ENCODE measurements at regions not wholly inside any gene's neighbourhood (a gene's known extent, or its start where the extent isn't known, plus 50 kb on each side); places are given as distances from the start of the nearest gene placed in this dataset.
A peak's percentile ranks its signal among the peaks of the same experiment; 100 is the strongest.

- TF ChIP-seq ZNF546 (CRISPR knock-in tag; conservative IDR thresholded peaks at IDR 0.05) (no peak), TCF7L2 (IDR thresholded peaks at IDR 0.05; ENCODE audit: low read depth, low read length) (no peak), NR2F1 (CRISPR knock-in tag; IDR thresholded peaks at IDR 0.05) (peak; percentile 94), CHD2 (IDR thresholded peaks at IDR 0.05; ENCODE audit: low read depth, low read length) (no peak), POLR2A (IDR thresholded peaks at IDR 0.05; ENCODE audit: insufficient read depth in 1 of 2, low read depth in 2 of 2, low read length in 2 of 2) (no peak), ZBTB4 (CRISPR knock-in tag; IDR thresholded peaks at IDR 0.05; ENCODE audit: borderline replicate concordance) (no peak), FOXJ3 (CRISPR knock-in tag; IDR thresholded peaks at IDR 0.05; ENCODE audit: borderline replicate concordance) (peak; percentile 68; the same call in 1 of the 2 replicates), SP2 (CRISPR knock-in tag; IDR thresholded peaks at IDR 0.05) (no peak), RARA (CRISPR knock-in tag; IDR thresholded peaks at IDR 0.05) (peak; percentile 100), NR2F6 (IDR thresholded peaks at IDR 0.05) (peak; percentile 94), NR2F6 (CRISPR knock-in tag; IDR thresholded peaks at IDR 0.05) (peak; percentile 98), IKZF5 (CRISPR knock-in tag; IDR thresholded peaks at IDR 0.05) (peak; percentile 54; the same call in 1 of the 2 replicates), KAT2B (IDR thresholded peaks at IDR 0.05; ENCODE audit: borderline replicate concordance, low read depth, low read length) (no peak), EP300 (IDR thresholded peaks at IDR 0.05; ENCODE audit: low read depth in 2 of 2, low read length in 2 of 2) (peak in 1 of 2 experiments; percentile 73; a peak in 2 of 4 replicates), EP300 (CRISPR knock-in tag; IDR thresholded peaks at IDR 0.05; ENCODE audit: borderline replicate concordance) (0 out of 2 replicates have a peak, but pooled peaks have one; percentile 28), ZNF20 (CRISPR knock-in tag; IDR thresholded peaks at IDR 0.05) (no peak), LCORL (IDR thresholded peaks at IDR 0.05) (no peak), LCORL (CRISPR knock-in tag; IDR thresholded peaks at IDR 0.05) (peak; percentile 75; the same call in 1 of the 2 replicates), YY1 (IDR thresholded peaks at IDR 0.05; ENCODE audit: insufficient read depth, insufficient replicate concordance, low read depth, low read length) (no peak), ZNF83 (CRISPR knock-in tag; IDR thresholded peaks at IDR 0.05; ENCODE audit: borderline replicate concordance) (no peak), ESRRA (CRISPR knock-in tag; IDR thresholded peaks at IDR 0.05; ENCODE audit: low read depth) (peak; percentile 66; the same call in 1 of the 2 replicates), KAT7 (CRISPR knock-in tag; IDR thresholded peaks at IDR 0.05; ENCODE audit: borderline replicate concordance) (no peak), ZNF383 (CRISPR knock-in tag; IDR thresholded peaks at IDR 0.05; ENCODE audit: borderline replicate concordance) (no peak), BORCS8-MEF2B (CRISPR knock-in tag; IDR thresholded peaks at IDR 0.05) (no peak), ISL2 (CRISPR knock-in tag; IDR thresholded peaks at IDR 0.05) (peak; percentile 74), ZNF468 (CRISPR knock-in tag; IDR thresholded peaks at IDR 0.05) (no peak), NFE2L2 (IDR thresholded peaks at IDR 0.05; ENCODE audit: low read length) (no peak), ZBTB7B (CRISPR knock-in tag; IDR thresholded peaks at IDR 0.05) (no peak), ZNF563 (CRISPR knock-in tag; IDR thresholded peaks at IDR 0.05) (peak; percentile 37; the same call in 1 of the 2 replicates), HOXA9 (CRISPR knock-in tag; IDR thresholded peaks at IDR 0.05; ENCODE audit: borderline replicate concordance) (no peak), ATF1 (CRISPR knock-in tag; IDR thresholded peaks at IDR 0.05) (peak; percentile 50; the same call in 1 of the 2 replicates)
Measured at GRCh38 chr11:129324533-129325175, 51.0 kb upstream of the BARX2 start (continued).

Data from HepG2 (cell line).